SH-SY5Y (cell line): ENCODE measurements at regions not wholly inside any gene's neighbourhood (a gene's known extent, or its start where the extent isn't known, plus 50 kb on each side); places are given as distances from the start of the nearest gene placed in this dataset.

Experiments used
- GATA2 ChIP-seq: IDR thresholded peaks from 2 replicates; pipeline ENCODE4 v1.6.1; 2011; ENCODE audit warnings: mild to moderate bottlenecking, low read depth, low read length
- GATA3 ChIP-seq: IDR thresholded peaks from 2 replicates; pipeline ENCODE4 v1.6.1; 2011; ENCODE audit warnings: low read depth, mild to moderate bottlenecking, low read length, moderate library complexity

GRCh38 chr5:174490728-174491127 lies 233.7 kb upstream of the MSX2 start:
- TF ChIP-seq GATA2: no peak
- no peak for TF ChIP-seq GATA3
